IMR-90 (cell line): ENCODE measurements at regions not wholly inside any gene's neighbourhood (a gene's known extent, or its start where the extent isn't known, plus 50 kb on each side); places are given as distances from the start of the nearest gene placed in this dataset.

Experiments
- ATAC-seq: fragments of 200-7000 bp; cut with Tn5 transposase; 2 replicates; pipeline ENCODE4 v1.9.1; 2020; ENCODE audit warnings: low read depth, mild to moderate bottlenecking, moderate library complexity
- BruUV-seq: library from RNA; stranded (reverse); fragments of 400-500 nt; replicated peaks from 2 replicates; lab custom pipeline; 2021; lab: Mats Ljungman, UMichigan
- CTCF ChIA-PET: fragments of 300-600 bp; formaldehyde crosslinking; extraction: SDS; loops from one replicate; lab custom pipeline; 2021; ENCODE audit warnings: antibody characterized with exemption; lab: Yijun Ruan, JAX
- POLR2A ChIA-PET: fragments of 300-600 bp; sonication (Branson Sonifier 250); formaldehyde crosslinking; loops from one replicate; lab custom pipeline; 2022; ENCODE audit warnings: antibody characterized with exemption; ENCODE audit not compliant: unreplicated experiment; lab: Charles Lee
- DNase-seq: peaks from one replicate; pipeline ENCODE4 v3.0.0; 2013
- H2AFZ ChIP-seq: replicated peaks from 2 replicates; pipeline ENCODE3; 2013; ENCODE audit warnings: low read length, mild to moderate bottlenecking; ENCODE audit not compliant: poor library complexity
- H2AK5ac ChIP-seq: 2 replicates; pipeline ENCODE4 v1.6.1; 2013; ENCODE audit warnings: low read depth, low read length, inconsistent platforms
- H2AK9ac ChIP-seq: replicated peaks from 2 replicates; pipeline ENCODE3; 2013; ENCODE audit warnings: mild to moderate bottlenecking, low read depth, low read length, moderate library complexity; ENCODE audit not compliant: poor library complexity
- H2BK120ac ChIP-seq: 2 replicates; pipeline ENCODE4 v1.6.1; 2013; ENCODE audit warnings: low read depth, low read length, inconsistent platforms
- H2BK15ac ChIP-seq: 3 replicates; pipeline ENCODE4 v1.6.1; 2013; ENCODE audit warnings: low read depth, low read length, inconsistent platforms
- H2BK20ac ChIP-seq: 2 replicates; pipeline ENCODE4 v1.6.1; 2013; ENCODE audit warnings: low read depth, mild to moderate bottlenecking, inconsistent platforms, low read length, moderate library complexity
- H2BK5ac ChIP-seq: 2 replicates; pipeline ENCODE4 v1.6.1; 2013; ENCODE audit warnings: mild to moderate bottlenecking, low read depth, low read length, inconsistent platforms; ENCODE audit not compliant: poor library complexity, severe bottlenecking
- H3K14ac ChIP-seq: replicated peaks from 2 replicates; pipeline ENCODE4 v1.6.1; 2013; ENCODE audit warnings: low read depth, low read length, inconsistent platforms
- H3K18ac ChIP-seq: 2 replicates; pipeline ENCODE4 v1.6.1; 2013; ENCODE audit warnings: low read depth, low read length, control low read depth
- H3K23ac ChIP-seq: 2 replicates; pipeline ENCODE4 v1.6.1; 2013; ENCODE audit warnings: low read depth, low read length, inconsistent platforms
- H3K27ac ChIP-seq: 2 replicates; pipeline ENCODE4 v1.5.1; 2013; ENCODE audit warnings: mild to moderate bottlenecking, control low read depth, low read length; ENCODE audit not compliant: insufficient read depth
- H3K27me3 ChIP-seq: 2 replicates; pipeline ENCODE4 v1.6.1; 2013; ENCODE audit warnings: low read length; ENCODE audit not compliant: control insufficient read depth, insufficient read depth
- H3K36me3 ChIP-seq: 2 replicates; pipeline ENCODE4 v1.6.1; 2013; ENCODE audit warnings: low read length, mixed read lengths; ENCODE audit not compliant: control insufficient read depth, insufficient read depth
- H3K4ac ChIP-seq: 2 replicates; pipeline ENCODE4 v1.6.1; 2013; ENCODE audit warnings: low read depth, low read length, inconsistent platforms
- H3K4me1 ChIP-seq: 2 replicates; pipeline ENCODE4 v1.6.1; 2013; ENCODE audit warnings: low read length, mixed read lengths; ENCODE audit not compliant: control insufficient read depth, insufficient read depth
- H3K4me2 ChIP-seq: 2 replicates; pipeline ENCODE4 v1.6.1; 2013; ENCODE audit warnings: low read depth, mild to moderate bottlenecking, control low read depth, low read length, moderate library complexity
- H3K4me3 ChIP-seq: 2 replicates; pipeline ENCODE4 v1.5.1; 2013; ENCODE audit warnings: low read depth, mild to moderate bottlenecking, control low read depth, low read length, moderate library complexity; ENCODE audit not compliant: insufficient read depth
- H3K56ac ChIP-seq: 2 replicates; pipeline ENCODE4 v1.6.1; 2013; ENCODE audit warnings: low read length, inconsistent platforms; ENCODE audit not compliant: insufficient read depth; ENCODE audit errors: extremely low read depth
- H3K79me1 ChIP-seq, 2 experiments: 2 replicates each; pipeline ENCODE4 v1.6.1; 2013; ENCODE audit warnings: low read length in 2 of 2, inconsistent platforms in 1 of 2, low read depth in 1 of 2
- H3K9ac ChIP-seq: 2 replicates; pipeline ENCODE4 v1.6.1; 2013; ENCODE audit warnings: low read depth, low read length, control low read depth
- H3K9me1 ChIP-seq: 2 replicates; pipeline ENCODE4 v1.6.1; 2013; ENCODE audit warnings: low read length, inconsistent platforms; ENCODE audit not compliant: insufficient read depth
- H3K9me3 ChIP-seq: 2 replicates; pipeline ENCODE4 v1.6.1; 2013; ENCODE audit warnings: low read length; ENCODE audit not compliant: control insufficient read depth, insufficient read depth
- H4K20me1 ChIP-seq: 2 replicates; pipeline ENCODE4 v1.6.1; 2013; ENCODE audit warnings: low read length, inconsistent platforms; ENCODE audit not compliant: insufficient read depth
- H4K5ac ChIP-seq: 2 replicates; pipeline ENCODE4 v1.6.1; 2013; ENCODE audit warnings: mild to moderate bottlenecking, low read depth, low read length, control low read depth
- H4K8ac ChIP-seq, 2 experiments: 2 replicates each; pipeline ENCODE4 v1.6.1; 2013; ENCODE audit warnings: low read depth in 2 of 2, low read length in 2 of 2, control low read depth in 1 of 2, inconsistent platforms in 1 of 2
- H4K91ac ChIP-seq: 2 replicates; pipeline ENCODE4 v1.6.1; 2013; ENCODE audit warnings: low read depth, low read length, inconsistent platforms; ENCODE audit not compliant: insufficient read depth
- RAD21 ChIP-seq: IDR thresholded peaks from 2 replicates; pipeline ENCODE4 v1.6.1; 2012; ENCODE audit warnings: low read length, improper control_type of control experiment
- WGBS, 2 experiments: methylation state at CpG; one replicate each; pipeline versions ENCODE4 v1.1.5 to v1.1.7; 2013; ENCODE audit warnings: missing lambda C conversion rate in 2 of 2; ENCODE audit not compliant: insufficient read length in 1 of 2; ENCODE audit errors: extremely low coverage in 2 of 2; 5-methylcytosine and 5-hydroxymethylcytosine counted together
- dilution Hi-C: fragments of 300-500 bp; cut with HindIII; formaldehyde crosslinking; loops from one replicate; pipeline ENCODE4 v1.14.3; 2018; ENCODE audit warnings: low sequenced_read_pairs; ENCODE audit not compliant: unreplicated experiment
- in situ Hi-C: fragments of 300-500 bp; cut with MboI; formaldehyde crosslinking; loops from 3 replicates; pipeline ENCODE4 v1.14.3; 2019; ENCODE audit warnings: low sequenced_read_pairs, inconsistent platforms, mixed read lengths
- intact Hi-C: fragments of 100-400 bp; cut with micrococcal nuclease; formaldehyde crosslinking; loops from 2 replicates; pipeline ENCODE4 v1.10.0; 2022

- no peaks in the 10 kb centered on the region for H3K27me3 ChIP-seq
- no peak for TF ChIP-seq RAD21
- no peaks in the 10 kb centered on the region; the same call in 1 of the 2 replicates for H3K9me3 ChIP-seq
- dilution Hi-C loops: no loop called here
- H2BK120ac ChIP-seq: no peak overlapping the region
- ChIA-PET POLR2A (no interaction called here), CTCF (interaction anchor here (0.6 kb wide), 1 partner anchor 51 kb away, joined by 3 read pairs; no protein-coding TSS in a partner anchor)
- no peak for DNase-seq
- no peak overlapping the region for H2AFZ ChIP-seq
- H2AK9ac ChIP-seq: no peak overlapping the region
- H3K9me1 ChIP-seq: no peaks in the 10 kb centered on the region
- intact Hi-C loops: no loop called here
- no peak overlapping the region for H3K4me2 ChIP-seq
- H4K5ac ChIP-seq: no peak overlapping the region
- no peak overlapping the region for H3K4ac ChIP-seq
- in situ Hi-C loops: no loop called here
- H3K23ac ChIP-seq: no peak overlapping the region
- no peak overlapping the region for H3K27ac ChIP-seq
- WGBS, 2 experiments: 58% methylated on average over 5 of the region's 10 CpGs; no CpG with 5 or more reads in 1 of the 2 experiments
- no peak for ATAC-seq
- no peak overlapping the region for H2BK15ac ChIP-seq
- H3K56ac ChIP-seq: no peak overlapping the region
- H4K8ac ChIP-seq: no peak overlapping the region
- H3K9ac ChIP-seq: no peak overlapping the region
- no peak overlapping the region for H2AK5ac ChIP-seq
- H3K4me3 ChIP-seq: no peak overlapping the region
- no peak overlapping the region for H3K18ac ChIP-seq
- H3K4me1 ChIP-seq: no peaks in the 10 kb centered on the region
- no peaks in the 10 kb centered on the region for H3K36me3 ChIP-seq
- H3K14ac ChIP-seq: no peak overlapping the region
- BruUV-seq: no TSS peak
- H3K79me1 ChIP-seq: no peaks in the 10 kb centered on the region
- no peaks in the 10 kb centered on the region for H4K20me1 ChIP-seq
- H2BK5ac ChIP-seq: no peak overlapping the region
- H4K91ac ChIP-seq: no peak overlapping the region
- no peak overlapping the region for H2BK20ac ChIP-seq
Measured at GRCh38 chr19:30811397-30812098, 439.4 kb downstream of the ZNF536 start.
